ENCODE measurements at regions not wholly inside any gene's neighbourhood (a gene's known extent, or its start where the extent isn't known, plus 50 kb on each side); places are given as distances from the start of the nearest gene placed in this dataset.
"Not testable (repeated sequence)": the region's sequence is repeated elsewhere in the genome, so short reads cannot be mapped to it uniquely, and the experiment has no call there.

- H3K79me1 ChIP-seq (ENCODE audit: low read depth, low read length); H2AK5ac ChIP-seq (ENCODE audit: low read depth, low read length); H3K23ac ChIP-seq (ENCODE audit: insufficient read length); H3K9ac ChIP-seq (replicated peaks in 1 of 4; ENCODE audit: extremely low read depth in 1 of 4, low read depth in 3 of 4, low read length in 3 of 4); H3K4me3 ChIP-seq (ENCODE audit: extremely low read depth in 1 of 4, insufficient read depth in 2 of 4, low read depth in 3 of 4, low read length in 4 of 4); H3K79me2 ChIP-seq (ENCODE audit: control insufficient read depth in 1 of 2, insufficient read depth in 2 of 2, low read length in 2 of 2); H3K56ac ChIP-seq (replicated peaks; ENCODE audit: insufficient read length, low read depth, low read length); H3K14ac ChIP-seq (ENCODE audit: insufficient read length); H2BK15ac ChIP-seq (ENCODE audit: low read length); H3K23me2 ChIP-seq (ENCODE audit: low read depth, low read length); H4K8ac ChIP-seq (ENCODE audit: extremely low read depth, insufficient read depth, low read length); H3K4me2 ChIP-seq (ENCODE audit: insufficient read depth in 1 of 2, low read depth in 2 of 2, low read length in 2 of 2); H2AFZ ChIP-seq (ENCODE audit: low read length); H2BK20ac ChIP-seq (ENCODE audit: low read length); H3K18ac ChIP-seq (ENCODE audit: extremely low read depth, low read length); H3K27me3 ChIP-seq (replicated peaks in 1 of 4; ENCODE audit: control insufficient read depth in 3 of 4, extremely low read depth in 1 of 4, insufficient read depth in 3 of 4, low read length in 3 of 4); H3K4me1 ChIP-seq (replicated peaks in 1 of 4; ENCODE audit: control insufficient read depth in 3 of 4, insufficient read depth in 4 of 4, low read length in 3 of 4); CTCF ChIA-PET (ENCODE audit: partially characterized antibody); H4K5ac ChIP-seq (ENCODE audit: insufficient read length, low read depth, low read length); FAIRE-seq; H3K4ac ChIP-seq (replicated peaks; ENCODE audit: insufficient read length, low read depth, low read length); H2BK5ac ChIP-seq (ENCODE audit: low read depth, low read length); H4K20me1 ChIP-seq (replicated peaks in 1 of 2; ENCODE audit: control insufficient read depth in 1 of 2, insufficient read depth in 2 of 2, low read length in 2 of 2); DNase-seq (ENCODE audit: low read depth in 1 of 2, low spot score in 2 of 2); H2BK12ac ChIP-seq (ENCODE audit: low read depth, low read length); H2BK120ac ChIP-seq (replicated peaks; ENCODE audit: low read depth, low read length); POLR2A ChIA-PET (ENCODE audit: partially characterized antibody); H3K27ac ChIP-seq (ENCODE audit: low read depth, low read length); H4K91ac ChIP-seq (replicated peaks; ENCODE audit: insufficient read length, low read length); H3K36me3 ChIP-seq (ENCODE audit: control insufficient read depth in 2 of 4, insufficient read depth in 4 of 4, low read length in 3 of 4): not testable (repeated sequence)
- peaks cover 20 to 52% of the 10 kb centered on the region in 2 experiments for H3K9me3 ChIP-seq (ENCODE audit: insufficient read depth in 2 of 2, low read depth in 1 of 2, low read length in 1 of 2)
- 62% methylated on average over 4 of the region's 4 CpGs; no CpG with 5 or more reads in 1 of the 2 experiments for WGBS, 2 experiments (ENCODE audit: extremely low coverage in 1 of 2, insufficient coverage in 1 of 2, insufficient read length in 1 of 2, insufficient replicate concordance in 2 of 2, low coverage in 1 of 2, low lambda C conversion rate in 2 of 2, missing lambda C conversion rate in 1 of 2)
These were observed 589.2 kb downstream of the CWH43 start for GRCh38 chr4:49575250-49575649.

DNA sequence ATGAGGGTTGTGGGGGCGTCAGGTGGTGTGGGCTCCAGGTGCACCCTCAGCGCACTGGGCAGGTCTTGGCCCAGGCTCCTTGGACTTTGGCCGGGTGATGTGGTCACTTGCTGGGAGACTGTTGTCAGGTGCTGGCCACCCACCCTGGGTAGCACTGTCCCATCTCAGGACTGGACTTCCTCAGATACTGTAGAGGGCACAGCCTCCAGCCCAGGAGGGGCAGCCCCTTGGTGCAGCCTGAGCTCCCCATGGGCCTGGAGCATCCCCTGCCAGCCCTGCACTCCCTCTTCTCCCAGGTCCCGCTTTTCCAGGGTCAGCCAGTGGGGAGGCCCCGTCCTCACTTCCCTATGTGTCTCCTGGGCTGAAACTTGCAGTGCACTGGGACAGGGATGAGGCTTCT, 592.3 kb downstream of the CWH43 start:
- H3K18ac ChIP-seq (ENCODE audit: extremely low read depth, low read length); H4K20me1 ChIP-seq (replicated peaks in 1 of 2; ENCODE audit: control insufficient read depth in 1 of 2, insufficient read depth in 2 of 2, low read length in 2 of 2); H3K14ac ChIP-seq (ENCODE audit: insufficient read length); H3K27ac ChIP-seq (ENCODE audit: low read depth, low read length); H3K56ac ChIP-seq (replicated peaks; ENCODE audit: insufficient read length, low read depth, low read length); H2AK5ac ChIP-seq (ENCODE audit: low read depth, low read length); H3K36me3 ChIP-seq (ENCODE audit: control insufficient read depth in 2 of 4, insufficient read depth in 4 of 4, low read length in 3 of 4); H2BK5ac ChIP-seq (ENCODE audit: low read depth, low read length); H3K4me2 ChIP-seq (ENCODE audit: insufficient read depth in 1 of 2, low read depth in 2 of 2, low read length in 2 of 2); H4K5ac ChIP-seq (ENCODE audit: insufficient read length, low read depth, low read length); H3K23ac ChIP-seq (ENCODE audit: insufficient read length); H4K91ac ChIP-seq (replicated peaks; ENCODE audit: insufficient read length, low read length); H2BK20ac ChIP-seq (ENCODE audit: low read length); H3K23me2 ChIP-seq (ENCODE audit: low read depth, low read length); CTCF ChIA-PET (ENCODE audit: partially characterized antibody); H3K27me3 ChIP-seq (replicated peaks in 1 of 4; ENCODE audit: control insufficient read depth in 3 of 4, extremely low read depth in 1 of 4, insufficient read depth in 3 of 4, low read length in 3 of 4); FAIRE-seq; H2BK12ac ChIP-seq (ENCODE audit: low read depth, low read length); H2BK120ac ChIP-seq (replicated peaks; ENCODE audit: low read depth, low read length); POLR2A ChIA-PET (ENCODE audit: partially characterized antibody); H3K4me3 ChIP-seq (ENCODE audit: extremely low read depth in 1 of 4, insufficient read depth in 2 of 4, low read depth in 3 of 4, low read length in 4 of 4); H2AFZ ChIP-seq (ENCODE audit: low read length); DNase-seq (ENCODE audit: low read depth in 1 of 2, low spot score in 2 of 2); H3K79me1 ChIP-seq (ENCODE audit: low read depth, low read length); H2BK15ac ChIP-seq (ENCODE audit: low read length); H3K4ac ChIP-seq (replicated peaks; ENCODE audit: insufficient read length, low read depth, low read length); H4K8ac ChIP-seq (ENCODE audit: extremely low read depth, insufficient read depth, low read length); H3K4me1 ChIP-seq (replicated peaks in 1 of 4; ENCODE audit: control insufficient read depth in 3 of 4, insufficient read depth in 4 of 4, low read length in 3 of 4); H3K79me2 ChIP-seq (ENCODE audit: control insufficient read depth in 1 of 2, insufficient read depth in 2 of 2, low read length in 2 of 2); H3K9ac ChIP-seq (replicated peaks in 1 of 4; ENCODE audit: extremely low read depth in 1 of 4, low read depth in 3 of 4, low read length in 3 of 4): not testable (repeated sequence)
- H3K9me3 ChIP-seq (ENCODE audit: insufficient read depth in 2 of 2, low read depth in 1 of 2, low read length in 1 of 2) = peaks cover 19 to 48% of the 10 kb centered on the region in 2 experiments
- 80% methylated on average over 4 of the region's 5 CpGs; no CpG with 5 or more reads in 1 of the 2 experiments for WGBS, 2 experiments (ENCODE audit: extremely low coverage in 1 of 2, insufficient coverage in 1 of 2, insufficient read length in 1 of 2, insufficient replicate concordance in 2 of 2, low coverage in 1 of 2, low lambda C conversion rate in 2 of 2, missing lambda C conversion rate in 1 of 2)

Data from H1 (cell line).